Gastrocnemius medialis (tissue), 4 donors: ENCODE measurements at regions not wholly inside any gene's neighbourhood (a gene's known extent, or its start where the extent isn't known, plus 50 kb on each side); places are given as distances from the start of the nearest gene placed in this dataset.

Experiments
- ATAC-seq, 2 donors: fragments of 150-250 bp; one replicate each; pipeline ENCODE4 v1.9.1; 2016
- DNase-seq, 2 donors: peaks; one replicate each; pipeline ENCODE4 v3.0.0-alpha.2; 2019
- H3K27ac ChIP-seq, 4 donors: fragments of 200-600 bp; sonication (generic); 1 replicate in 1 of 4; 2 replicates in 3 of 4; pipeline ENCODE4 v1.5.1; 2016 to 2018; ENCODE audit warnings: mild to moderate bottlenecking in 2 of 4, moderate library complexity in 1 of 4
- H3K27me3 ChIP-seq, 3 donors: fragments of 200-600 bp; sonication (generic) in 2 of 3; 1 replicate in 1 of 3; 2 replicates in 2 of 3; pipeline versions ENCODE4 v1.5.1 to v1.6.0; 2016 to 2019; ENCODE audit warnings: mild to moderate bottlenecking in 1 of 3, moderate library complexity in 1 of 3
- H3K36me3 ChIP-seq, 2 donors: fragments of 200-600 bp; sonication (generic) in 1 of 2; one replicate each; pipeline ENCODE4 v1.5.1; 2017 to 2018
- H3K4me1 ChIP-seq, 2 donors: fragments of 200-600 bp; sonication (generic) in 1 of 2; one replicate each; pipeline ENCODE4 v1.5.1; 2016 to 2017; ENCODE audit warnings: mild to moderate bottlenecking in 2 of 2
- H3K4me3 ChIP-seq, 4 donors: fragments of 200-600 bp; sonication (generic) in 3 of 4; 1 replicate in 1 of 4; 2 replicates in 3 of 4; pipeline ENCODE4 v1.5.1; 2016 to 2019; ENCODE audit warnings: mild to moderate bottlenecking in 2 of 4
- H3K9me3 ChIP-seq, 3 donors: fragments of 200-600 bp; sonication (generic) in 2 of 3; 1 replicate in 1 of 3; 2 replicates in 2 of 3; pipeline ENCODE4 v1.5.1; 2016 to 2019
- POLR2A ChIP-seq, 2 donors: fragments of 450-650 bp; IDR thresholded peaks; one replicate each; pipeline ENCODE4 v1.6.1; 2017; ENCODE audit warnings: antibody characterized with exemption in 2 of 2, mild to moderate bottlenecking in 2 of 2, moderate library complexity in 2 of 2
- in situ Hi-C, 4 donors: fragments of 200-750 bp; cut with MboI; loops; one replicate each; pipeline versions ENCODE4 v1.15.0 to v1.8.0; 2017; ENCODE audit warnings: low sequenced_read_pairs in 4 of 4
- intact Hi-C: fragments of 100-400 bp; cut with DNase I; formaldehyde crosslinking; loops from one replicate; pipeline ENCODE4 v1.15.1; 2023; ENCODE audit warnings: low total_unique reads
- TF ChIP-seq, protein P1 (sequence below), 5 experiments: fragments of 450-650 bp in 3 of 5; fragments of 200-600 bp in 2 of 5; sonication (generic) in 2 of 5; IDR thresholded peaks in 4 of 5; conservative IDR thresholded peaks in 1 of 5; 1 replicate in 4 of 5; 2 replicates in 1 of 5; pipeline ENCODE4 v1.5.1; 2016 to 2019; ENCODE audit warnings: antibody characterized with exemption in 5 of 5, mild to moderate bottlenecking in 3 of 5, moderate library complexity in 3 of 5

DNA sequence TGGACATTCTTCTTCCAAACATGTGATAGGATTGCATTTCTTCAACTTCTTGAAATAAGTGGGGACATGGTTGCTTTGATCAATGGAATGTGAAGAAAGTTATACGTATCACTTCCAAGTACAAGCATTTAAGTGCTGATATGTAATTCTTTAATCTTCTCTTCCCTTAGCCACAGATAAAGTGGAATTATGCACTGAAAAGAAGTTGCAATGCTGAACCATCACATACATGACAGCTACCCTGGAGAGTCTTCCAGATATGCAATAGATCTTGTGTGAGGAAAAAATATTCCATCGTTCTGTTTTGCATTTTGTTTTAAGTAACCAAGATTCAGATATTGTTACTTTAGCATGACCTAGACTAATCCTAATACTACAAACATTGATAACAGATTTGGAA, 674.3 kb downstream of the NSUN3 start:
- no peak overlapping the region for H3K4me3 ChIP-seq
- DNase-seq (no peak), ATAC-seq (no peak)
- H3K9me3 ChIP-seq = no peaks in the 10 kb centered on the region
- no peaks in the 10 kb centered on the region for H3K4me1 ChIP-seq
- H3K36me3 ChIP-seq = no peaks in the 10 kb centered on the region
- H3K27ac ChIP-seq = no peak overlapping the region
- in situ Hi-C loops = no loop called here
- intact Hi-C loops = no loop called here
- no peaks in the 10 kb centered on the region for H3K27me3 ChIP-seq
- TF ChIP-seq, protein P1, sequence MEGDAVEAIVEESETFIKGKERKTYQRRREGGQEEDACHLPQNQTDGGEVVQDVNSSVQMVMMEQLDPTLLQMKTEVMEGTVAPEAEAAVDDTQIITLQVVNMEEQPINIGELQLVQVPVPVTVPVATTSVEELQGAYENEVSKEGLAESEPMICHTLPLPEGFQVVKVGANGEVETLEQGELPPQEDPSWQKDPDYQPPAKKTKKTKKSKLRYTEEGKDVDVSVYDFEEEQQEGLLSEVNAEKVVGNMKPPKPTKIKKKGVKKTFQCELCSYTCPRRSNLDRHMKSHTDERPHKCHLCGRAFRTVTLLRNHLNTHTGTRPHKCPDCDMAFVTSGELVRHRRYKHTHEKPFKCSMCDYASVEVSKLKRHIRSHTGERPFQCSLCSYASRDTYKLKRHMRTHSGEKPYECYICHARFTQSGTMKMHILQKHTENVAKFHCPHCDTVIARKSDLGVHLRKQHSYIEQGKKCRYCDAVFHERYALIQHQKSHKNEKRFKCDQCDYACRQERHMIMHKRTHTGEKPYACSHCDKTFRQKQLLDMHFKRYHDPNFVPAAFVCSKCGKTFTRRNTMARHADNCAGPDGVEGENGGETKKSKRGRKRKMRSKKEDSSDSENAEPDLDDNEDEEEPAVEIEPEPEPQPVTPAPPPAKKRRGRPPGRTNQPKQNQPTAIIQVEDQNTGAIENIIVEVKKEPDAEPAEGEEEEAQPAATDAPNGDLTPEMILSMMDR (IDR thresholded peaks at IDR 0.05 in 4 of 5, conservative IDR thresholded peaks at IDR 0.05 in 1 of 5) = no peak
- TF ChIP-seq POLR2A (IDR thresholded peaks at IDR 0.05) = no peak

DNA sequence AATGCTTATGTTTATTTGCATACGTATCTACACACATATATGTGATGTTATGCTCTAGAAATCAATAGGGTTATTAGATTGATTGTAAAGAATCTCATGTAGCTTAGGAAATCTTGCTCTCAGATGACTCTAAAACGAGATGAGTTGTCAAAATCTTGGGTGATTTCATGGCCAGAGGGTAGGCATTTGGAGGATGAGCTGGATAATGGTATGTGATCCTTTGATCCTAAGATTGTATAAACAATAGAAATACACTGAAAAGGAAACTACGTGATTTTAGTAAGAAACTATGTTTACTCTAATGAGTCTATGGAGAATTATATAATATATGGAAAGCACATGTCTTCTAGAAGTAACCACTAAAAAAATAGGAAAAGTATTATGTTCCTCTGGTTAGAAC, 676.6 kb downstream of the NSUN3 start:
- ATAC-seq = no peak

DNA sequence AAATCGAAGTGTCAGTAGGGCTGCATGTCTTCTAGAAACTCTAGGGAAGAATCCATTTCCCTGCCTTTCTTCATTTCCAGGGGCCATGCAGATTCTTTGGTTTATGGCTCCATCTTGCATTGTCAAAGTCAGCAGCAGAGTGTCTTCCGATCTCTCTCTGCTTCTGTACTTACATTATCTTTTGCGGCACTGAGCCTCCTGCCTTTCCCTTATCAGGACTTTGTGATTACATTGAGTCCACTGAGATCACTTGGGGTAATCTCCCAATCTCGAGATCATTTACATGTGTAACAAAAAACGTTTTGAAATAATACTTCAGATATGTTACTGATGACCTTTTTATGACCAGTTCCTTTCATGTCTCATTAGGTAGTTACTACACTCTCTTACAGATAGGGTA, 695.9 kb downstream of the NSUN3 start:
- H3K9me3 ChIP-seq = no peaks in the 10 kb centered on the region
- H3K4me3 ChIP-seq = no peak overlapping the region
- intact Hi-C loops = no loop called here
- no peak for ATAC-seq
- DNase-seq = no peak
- H3K36me3 ChIP-seq = no peaks in the 10 kb centered on the region
- H3K27me3 ChIP-seq = no peaks in the 10 kb centered on the region
- TF ChIP-seq, protein P1 (IDR thresholded peaks at IDR 0.05 in 4 of 5, conservative IDR thresholded peaks at IDR 0.05 in 1 of 5) = no peak
- no peak for TF ChIP-seq POLR2A (IDR thresholded peaks at IDR 0.05)
- in situ Hi-C loops = no loop called here
- H3K4me1 ChIP-seq = no peaks in the 10 kb centered on the region
- H3K27ac ChIP-seq = no peak overlapping the region

More for the DNA sequence above, 676.6 kb downstream of the NSUN3 start:
- no peak overlapping the region for H3K27ac ChIP-seq
- no peaks in the 10 kb centered on the region for H3K27me3 ChIP-seq
- intact Hi-C loops (no loop called here), in situ Hi-C loops (no loop called here)
- no peaks in the 10 kb centered on the region for H3K9me3 ChIP-seq
- no peak overlapping the region for H3K4me3 ChIP-seq
- TF ChIP-seq, protein P1 (IDR thresholded peaks at IDR 0.05 in 4 of 5, conservative IDR thresholded peaks at IDR 0.05 in 1 of 5) = no peak
- no peak for TF ChIP-seq POLR2A (IDR thresholded peaks at IDR 0.05)
- H3K36me3 ChIP-seq = no peaks in the 10 kb centered on the region
- H3K4me1 ChIP-seq = no peaks in the 10 kb centered on the region
- DNase-seq = no peak

DNA sequence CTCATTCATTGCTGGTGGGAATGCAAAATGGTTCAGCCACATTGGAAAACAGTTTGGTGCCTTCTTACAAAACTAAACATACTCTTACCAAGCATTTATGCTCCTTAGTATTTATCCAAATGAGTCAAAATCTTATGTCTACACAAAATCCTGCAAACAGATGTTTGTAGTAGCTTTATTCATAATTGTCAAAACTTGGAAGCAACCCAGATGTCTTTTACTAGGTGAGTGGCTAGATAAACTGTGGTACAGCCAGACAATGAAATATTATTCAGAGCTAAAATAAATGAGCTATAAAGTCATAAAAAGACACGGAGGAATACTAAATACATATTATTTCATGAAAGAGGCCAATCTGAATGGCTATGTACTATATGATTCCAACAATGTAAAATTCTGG, 709.5 kb downstream of the NSUN3 start:
- H3K9me3 ChIP-seq = no peaks in the 10 kb centered on the region
- H3K4me3 ChIP-seq = no peak overlapping the region
- DNase-seq (no peak), ATAC-seq (no peak)
- no peak overlapping the region for H3K27ac ChIP-seq
- intact Hi-C loops (no loop called here), in situ Hi-C loops (no loop called here)
- H3K4me1 ChIP-seq = no peaks in the 10 kb centered on the region
- H3K27me3 ChIP-seq = no peaks in the 10 kb centered on the region
- H3K36me3 ChIP-seq = no peaks in the 10 kb centered on the region
- TF ChIP-seq, protein P1 (IDR thresholded peaks at IDR 0.05 in 4 of 5, conservative IDR thresholded peaks at IDR 0.05 in 1 of 5) = no peak
- no peak for TF ChIP-seq POLR2A (IDR thresholded peaks at IDR 0.05)

DNA sequence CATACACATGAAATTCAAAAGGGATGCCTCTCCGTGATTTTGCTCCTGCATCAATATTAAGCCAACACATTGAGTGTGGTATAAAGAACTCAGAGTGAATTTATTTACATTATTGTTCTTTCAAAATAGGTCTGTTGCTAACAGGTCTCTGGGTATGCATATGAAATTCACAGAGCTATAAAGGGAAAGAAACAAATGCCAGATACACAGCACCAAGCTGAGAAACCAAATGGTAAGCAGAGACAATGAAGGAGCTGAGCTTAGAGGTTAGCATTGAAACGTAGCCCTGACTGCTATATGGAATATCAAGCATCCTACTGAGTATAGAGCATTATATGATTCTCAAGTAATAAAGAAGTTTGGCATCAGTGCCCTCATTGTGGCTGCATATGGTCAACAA, 712.9 kb downstream of the NSUN3 start:
- in situ Hi-C loops (no loop called here), intact Hi-C loops (no loop called here)
- H3K4me1 ChIP-seq = no peaks in the 10 kb centered on the region
- H3K4me3 ChIP-seq = no peak overlapping the region
- no peak for DNase-seq
- no peaks in the 10 kb centered on the region for H3K27me3 ChIP-seq
- no peak for TF ChIP-seq POLR2A (IDR thresholded peaks at IDR 0.05)
- TF ChIP-seq, protein P1 (IDR thresholded peaks at IDR 0.05 in 4 of 5, conservative IDR thresholded peaks at IDR 0.05 in 1 of 5) = no peak
- no peaks in the 10 kb centered on the region for H3K9me3 ChIP-seq
- no peak overlapping the region for H3K27ac ChIP-seq
- H3K36me3 ChIP-seq = no peaks in the 10 kb centered on the region
- ATAC-seq = no peak
